ENCODE measurements at regions not wholly inside any gene's neighbourhood (a gene's known extent, or its start where the extent isn't known, plus 50 kb on each side); places are given as distances from the start of the nearest gene placed in this dataset.

DNA sequence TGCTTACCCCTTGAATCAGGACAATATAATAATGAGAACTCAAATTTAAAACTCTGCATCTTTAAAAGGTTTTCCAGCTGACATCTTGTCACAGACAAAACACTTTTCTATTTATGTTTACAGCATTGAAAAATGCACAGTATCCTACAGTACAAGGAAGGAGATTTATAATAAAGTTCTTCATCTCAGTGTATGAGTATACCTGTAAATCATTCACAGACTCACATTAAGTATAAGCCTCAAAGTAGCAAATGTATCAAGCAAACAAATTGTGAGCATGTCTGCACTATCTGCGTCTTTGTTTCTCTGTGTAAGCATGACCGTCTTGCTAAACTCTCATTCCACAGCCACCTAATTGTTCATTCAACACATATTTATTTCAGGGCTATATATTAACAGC, 52.8 kb downstream of the PPP1R2C start:
- DNase-seq: no peak

DNA sequence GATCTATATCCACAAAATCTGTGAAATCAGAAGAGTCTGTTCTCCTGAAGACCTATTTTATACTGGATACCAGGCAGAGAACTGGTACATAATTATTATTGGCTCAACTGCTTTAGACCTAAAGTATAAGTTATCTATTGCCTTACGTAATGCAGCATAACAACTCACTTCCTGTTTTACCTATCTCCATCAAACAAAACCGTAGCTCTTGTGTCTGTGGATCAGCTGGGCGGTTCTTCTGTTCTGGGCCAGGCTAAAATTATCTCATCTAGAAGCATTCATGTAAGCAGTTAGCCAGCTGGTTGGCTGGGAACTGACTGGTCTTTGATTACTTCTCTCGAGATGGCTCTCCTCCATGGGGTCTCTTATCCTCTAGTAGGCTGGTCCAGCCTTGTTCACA, 57.8 kb downstream of the PPP1R2C start:
- no peak for DNase-seq

DNA sequence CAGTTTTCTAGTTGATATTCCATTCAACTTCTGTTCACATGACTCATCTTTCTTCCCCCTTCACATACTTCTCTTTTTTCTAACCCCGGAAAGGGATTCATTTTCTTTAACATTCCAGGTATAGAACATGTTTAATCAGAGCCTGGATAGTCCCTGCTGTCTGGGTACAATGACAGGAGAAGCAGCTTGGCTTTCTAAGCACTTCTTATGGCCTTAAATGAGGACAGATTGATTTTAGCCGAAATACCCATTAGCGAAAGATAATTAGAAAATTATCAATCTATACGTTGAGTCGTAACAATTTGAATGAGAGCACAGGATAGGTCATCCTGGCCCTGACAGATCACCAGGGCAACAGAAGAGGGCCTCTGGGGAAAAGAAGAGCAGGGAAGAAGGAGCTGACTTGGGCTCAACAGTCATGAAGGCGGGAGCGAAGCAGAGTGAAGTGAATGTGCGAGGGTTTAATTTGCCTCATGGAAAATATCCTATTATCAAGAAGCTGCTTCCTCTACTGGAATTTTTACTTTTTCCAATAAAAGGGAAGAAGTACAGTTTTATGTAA, 62.2 kb downstream of the PPP1R2C start:
- DNase-seq: no peak

DNA sequence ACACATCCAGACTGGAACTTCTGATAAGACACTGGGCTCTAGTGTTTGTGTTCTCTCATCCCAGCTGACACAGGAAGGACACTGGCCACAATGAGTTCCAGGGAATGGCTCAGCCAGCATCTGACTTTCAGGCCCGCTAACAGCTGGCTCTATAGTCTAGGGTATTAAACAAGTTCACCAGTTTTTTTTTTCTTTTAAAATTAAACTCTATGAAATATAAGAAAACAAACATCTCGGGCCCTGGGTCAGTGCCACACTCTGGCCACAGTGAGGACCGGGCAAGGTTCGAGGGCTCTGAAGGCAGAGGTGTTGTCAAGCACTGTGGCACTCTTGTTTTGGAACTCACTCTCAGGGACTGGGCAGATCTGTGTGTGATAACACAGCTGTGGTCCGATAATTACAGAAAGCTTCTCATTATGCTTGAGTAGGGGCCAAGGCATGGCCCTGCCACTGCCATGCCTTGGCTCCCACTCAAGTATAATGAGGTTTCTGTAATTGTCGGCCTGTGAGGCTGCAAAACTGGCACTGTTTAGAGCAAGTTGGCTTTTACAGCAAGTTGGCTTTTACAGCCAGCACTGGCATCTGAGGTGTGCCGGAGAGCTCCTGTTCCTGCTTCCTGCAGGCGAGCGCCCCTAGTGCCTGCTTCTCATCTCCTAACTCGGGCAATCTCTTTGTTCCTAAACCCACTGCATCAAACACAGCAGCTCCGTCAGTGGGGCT, 62.8 kb downstream of the PPP1R2C start:
- peak; percentile 27 for DNase-seq

DNA sequence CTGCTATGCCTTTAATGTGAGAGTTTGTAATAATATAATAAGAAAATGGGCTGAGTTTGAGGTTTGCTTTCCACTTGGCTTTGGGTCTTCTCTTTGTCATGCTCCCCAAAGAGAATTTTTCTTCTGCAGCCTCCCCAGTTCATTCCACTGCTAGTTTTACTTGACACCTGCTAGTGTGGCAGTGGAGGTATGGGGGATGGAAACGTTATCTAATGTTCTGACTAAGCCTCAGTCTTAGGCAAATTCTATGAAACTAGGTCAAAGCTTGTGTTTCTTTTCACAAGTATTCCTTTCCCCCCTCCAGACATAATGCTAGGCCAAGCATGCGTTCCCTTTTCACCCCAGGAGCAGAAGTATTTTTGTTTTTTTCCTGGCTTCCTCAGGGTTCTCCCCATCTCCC, 67.5 kb downstream of the PPP1R2C start:
- no peak for DNase-seq

DNA sequence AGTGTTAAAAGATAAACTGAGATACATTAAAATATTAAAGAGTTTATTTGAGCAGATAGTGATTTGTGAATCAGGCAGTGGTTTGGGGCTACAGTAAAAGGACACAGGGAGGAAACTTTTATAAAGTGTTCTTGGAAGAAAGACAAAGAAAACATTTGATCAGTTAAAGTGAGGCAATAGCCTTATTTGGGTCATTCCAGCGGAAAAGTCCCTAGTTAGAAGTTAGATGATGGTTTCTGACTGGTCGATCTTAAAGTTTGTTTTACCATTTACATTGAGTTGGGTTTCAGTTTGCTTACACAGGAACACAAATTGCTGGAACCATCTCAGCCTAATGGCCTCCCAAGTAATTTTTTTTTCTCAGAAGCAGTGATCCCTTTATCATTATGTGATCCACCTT, 69.7 kb downstream of the PPP1R2C start:
- DNase-seq: no peak

DNA sequence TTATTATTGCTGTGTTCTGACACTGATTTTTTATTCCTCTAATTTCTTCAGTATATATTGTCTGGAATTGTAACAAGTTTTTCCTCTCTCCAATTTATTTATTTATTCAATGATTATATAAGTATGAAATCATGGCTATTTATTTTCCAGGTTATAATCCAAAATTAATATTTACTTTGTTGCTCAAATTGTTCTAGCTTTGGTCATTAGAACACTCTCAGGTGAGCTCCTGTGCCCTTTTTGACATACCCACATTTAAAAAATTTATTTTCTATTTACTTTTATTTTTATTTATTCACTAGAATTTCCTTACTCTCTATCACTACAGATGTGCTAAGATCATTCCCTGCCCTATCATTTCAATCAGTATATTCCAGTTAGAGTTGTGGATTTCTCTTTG, 70.2 kb downstream of the PPP1R2C start:
- DNase-seq: no peak

DNA sequence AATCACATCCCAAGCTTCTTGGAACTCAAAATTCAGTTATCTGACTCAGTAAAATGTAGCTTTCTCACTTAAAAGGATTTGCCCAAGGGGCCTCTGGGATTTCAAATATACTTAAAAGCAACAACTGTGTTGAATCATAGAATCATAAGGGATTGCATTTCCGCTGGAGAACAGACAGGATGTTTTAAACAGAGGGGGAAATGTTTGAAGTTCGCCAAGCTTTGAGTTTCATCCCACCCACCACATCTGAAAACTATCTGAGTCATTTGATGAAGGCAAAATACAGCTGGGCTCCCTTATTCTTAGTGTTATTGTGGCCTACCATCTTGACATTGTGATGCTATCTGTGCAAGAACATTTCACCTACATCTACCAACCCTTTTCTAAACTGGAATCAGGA, 73.5 kb downstream of the PPP1R2C start:
- DNase-seq: no peak

DNA sequence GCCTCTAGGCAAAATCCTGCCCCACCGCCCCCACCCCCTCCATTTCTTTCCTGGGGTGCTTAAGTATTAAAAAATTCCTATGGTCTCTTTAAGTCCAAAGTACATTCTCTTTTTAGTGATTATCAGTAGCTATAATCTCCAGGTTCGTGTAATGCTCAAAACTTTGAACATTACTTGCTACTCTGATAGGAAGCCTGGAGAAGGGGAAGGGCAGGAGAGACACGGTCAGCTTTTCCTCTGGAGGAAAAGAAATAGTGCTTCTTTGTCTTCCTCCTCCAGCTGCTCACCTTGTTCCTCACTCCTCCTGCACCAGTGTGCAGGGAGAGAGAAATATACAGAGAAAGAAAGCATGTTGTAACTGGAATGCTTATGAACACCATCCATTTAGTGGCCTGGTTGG, 80.4 kb downstream of the PPP1R2C start:
- DNase-seq: no peak

DNA sequence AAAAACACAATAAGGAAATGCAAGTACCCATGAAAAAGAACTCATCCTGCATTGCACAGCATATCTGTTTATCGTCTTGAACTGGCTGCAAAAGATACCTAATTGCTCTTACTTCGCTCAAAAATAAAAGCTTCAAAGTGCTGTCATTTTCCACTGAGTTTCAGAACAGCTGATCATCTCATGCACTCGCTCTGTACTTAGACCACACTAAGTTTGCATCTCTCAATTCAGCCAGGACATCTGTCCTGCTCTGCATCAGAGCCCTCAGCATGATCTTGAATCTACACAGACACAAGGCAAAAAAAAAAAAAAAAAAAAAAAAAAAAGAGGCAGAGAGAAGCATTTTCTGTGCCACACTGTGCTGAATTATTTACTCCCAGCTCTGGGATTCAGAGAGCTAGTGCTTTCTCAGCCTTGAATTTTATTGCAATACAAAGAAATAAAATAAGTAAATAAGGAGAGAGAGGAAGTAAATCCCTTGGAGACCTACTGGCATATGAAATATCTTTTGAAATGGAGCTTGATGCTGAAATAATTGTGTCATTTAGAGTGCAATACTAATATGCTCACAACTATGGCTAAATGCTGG, 81.3 kb downstream of the PPP1R2C start:
- no peak for DNase-seq

DNA sequence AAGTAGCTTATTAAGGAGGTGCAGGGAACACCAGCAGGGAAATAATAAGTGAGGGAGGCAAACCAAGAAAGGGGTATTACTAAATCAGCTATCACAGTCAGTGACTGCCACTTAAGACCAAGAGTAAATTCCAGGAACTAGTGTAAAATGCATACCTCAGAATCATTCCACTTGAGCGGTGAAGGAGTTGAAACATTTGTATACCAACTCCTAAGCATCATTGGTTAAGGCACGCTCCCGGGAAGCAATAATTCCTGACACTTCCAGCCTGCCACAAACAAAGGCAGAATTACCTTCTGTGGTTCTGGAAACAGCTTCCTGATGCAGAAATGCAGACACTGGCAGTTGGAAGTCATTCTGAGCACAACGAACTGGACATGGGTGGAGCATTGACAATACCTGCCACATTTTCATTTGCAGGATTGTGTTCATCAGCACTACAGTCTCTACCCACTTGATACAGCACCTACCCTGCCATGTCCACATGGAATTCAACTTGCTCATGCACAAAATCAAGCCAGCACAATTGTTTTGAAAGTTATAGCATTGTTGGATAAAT, 82.1 kb downstream of the PPP1R2C start:
- no peak for DNase-seq

DNA sequence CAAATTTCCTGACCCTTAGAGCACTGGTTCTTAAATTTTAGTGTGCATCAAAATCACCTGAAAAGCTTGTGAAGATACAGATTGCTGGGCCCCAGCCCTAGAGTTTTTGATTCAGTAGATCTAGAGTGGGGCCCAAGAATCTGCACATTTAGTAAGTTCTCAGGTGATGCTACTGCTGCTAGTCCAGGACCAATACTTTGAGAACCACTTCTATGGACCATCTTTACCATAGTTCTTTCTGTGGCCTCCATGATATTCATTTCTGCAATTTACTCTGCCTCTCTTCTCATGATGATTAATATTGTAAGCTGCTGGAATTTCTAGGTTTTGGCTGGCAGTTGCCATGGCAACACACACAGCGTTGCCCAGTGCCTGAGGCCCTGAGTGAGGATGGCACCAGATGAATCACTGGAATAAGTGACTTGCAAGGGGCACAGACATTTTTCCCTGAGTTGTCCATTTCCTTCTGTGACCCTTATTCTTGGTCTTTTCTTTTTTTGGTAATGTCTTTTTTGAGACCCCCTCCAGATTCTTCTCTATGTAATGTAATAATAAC, 83.6 kb downstream of the PPP1R2C start:
- DNase-seq: no peak

DNA sequence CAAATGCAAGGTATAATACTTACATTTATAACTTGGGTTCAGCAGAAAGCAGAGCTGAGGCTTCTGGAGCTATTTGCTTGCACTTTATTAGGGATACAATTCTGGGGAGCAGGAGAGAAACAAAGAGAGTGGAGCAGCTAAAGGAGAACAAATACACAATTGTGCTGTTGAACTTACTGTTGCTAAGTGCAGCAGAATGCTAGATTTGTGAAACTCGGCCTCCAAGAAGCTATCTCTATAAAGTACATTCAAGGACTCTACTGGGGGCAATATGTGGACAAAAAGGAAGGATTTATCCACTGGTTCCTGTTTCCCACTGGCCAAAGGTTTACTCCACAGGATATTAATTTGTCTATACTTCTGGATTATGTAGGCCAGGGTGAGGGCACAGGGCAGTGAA, 86.8 kb downstream of the PPP1R2C start:
- no peak for DNase-seq

DNA sequence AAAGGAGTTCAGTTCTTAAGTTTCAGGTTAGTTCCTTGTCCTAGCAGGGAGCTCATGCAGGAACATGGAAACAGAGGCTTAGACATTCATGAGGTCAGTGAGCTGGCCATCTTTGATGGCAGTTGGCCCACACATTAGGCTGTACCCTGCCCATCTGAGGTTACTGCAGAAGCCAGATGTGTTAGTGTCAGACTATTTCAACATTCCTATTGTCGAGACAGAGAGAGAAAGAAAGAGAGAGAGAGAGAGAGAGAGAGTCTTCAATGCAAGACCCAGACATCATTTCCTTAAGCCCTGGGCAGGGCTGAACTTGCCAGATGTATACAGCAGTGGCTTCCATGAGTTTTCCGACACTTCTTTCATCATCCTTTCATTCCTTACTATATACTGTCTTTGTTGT, 91.3 kb downstream of the PPP1R2C start:
- DNase-seq: no peak

DNA sequence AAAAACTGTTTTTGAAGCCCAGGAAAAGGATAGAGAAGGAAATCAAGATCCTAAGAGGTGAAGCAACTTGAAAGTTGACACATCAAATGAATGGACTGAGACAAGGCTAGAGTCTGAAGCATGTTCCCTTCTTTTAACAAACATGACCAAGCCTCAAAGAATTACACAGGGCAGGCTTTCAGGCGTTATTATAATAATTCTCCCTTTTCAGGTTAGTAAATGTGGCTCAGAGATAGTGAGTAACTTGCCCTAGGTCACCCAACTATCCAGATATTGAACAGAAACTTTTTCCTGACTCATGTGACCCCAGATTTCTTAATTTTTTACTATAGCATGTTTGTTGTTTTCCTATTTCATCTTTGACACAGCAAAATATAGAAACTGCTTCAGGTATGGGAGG, 91.7 kb downstream of the PPP1R2C start:
- DNase-seq: no peak

DNA sequence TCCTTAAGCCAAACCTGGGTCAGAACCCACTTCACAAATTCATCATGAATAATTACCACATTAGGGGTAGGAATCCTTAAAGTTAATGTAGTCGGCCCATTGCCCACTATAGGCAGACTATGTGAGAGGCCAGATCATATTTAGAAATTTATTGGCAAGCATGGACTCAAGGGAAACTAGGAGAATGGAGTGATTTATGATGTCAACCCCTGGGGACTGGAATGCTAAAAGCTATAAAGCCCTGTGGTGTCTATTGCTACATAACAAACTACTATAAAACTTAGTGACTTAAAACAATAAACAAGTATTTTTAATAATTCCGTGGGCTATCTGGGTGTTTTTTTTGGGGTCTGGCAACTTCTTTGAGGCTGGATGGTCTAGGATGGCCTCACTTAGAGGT, 93.9 kb downstream of the PPP1R2C start:
- DNase-seq: no peak

DNA sequence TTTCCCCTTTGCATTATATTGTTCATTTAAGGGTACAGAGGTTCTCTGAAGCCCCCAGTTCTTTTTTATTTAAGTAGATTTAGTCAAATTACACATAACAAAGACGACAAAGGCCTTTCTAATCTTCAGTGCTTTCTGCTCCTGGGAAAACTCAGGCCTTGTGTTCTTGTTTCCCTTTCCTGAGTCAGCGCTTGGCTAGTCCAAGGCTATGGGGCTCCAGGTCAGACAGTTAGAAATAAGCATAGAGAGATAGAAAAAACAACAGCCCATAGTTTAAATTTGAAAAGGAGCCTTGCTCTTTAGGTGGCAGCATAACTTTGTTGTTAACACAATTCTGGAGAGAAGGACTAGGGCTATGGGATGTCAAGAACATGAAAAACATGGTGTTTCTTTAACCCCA, 97.3 kb downstream of the PPP1R2C start:
- DNase-seq: no peak

DNA sequence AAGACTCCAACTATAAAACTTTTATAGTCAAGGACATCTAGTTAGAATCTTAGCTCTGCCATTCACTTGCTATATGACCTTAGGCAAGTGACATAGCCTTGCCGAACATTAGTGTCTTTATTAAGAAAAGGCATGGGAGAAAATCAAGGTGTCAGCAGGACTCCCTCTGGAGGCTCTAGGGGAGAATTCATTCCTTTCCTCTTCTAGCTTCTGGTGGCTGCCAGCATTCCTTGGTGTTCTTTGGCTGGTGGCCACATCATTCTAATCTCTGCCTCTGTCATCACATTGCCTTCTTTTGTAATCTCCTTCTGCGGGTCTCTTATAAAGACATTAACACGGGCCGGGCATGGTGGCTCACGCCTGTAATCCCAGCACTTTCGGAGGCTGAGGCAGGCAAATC, 99.8 kb downstream of the PPP1R2C start:
- no peak for DNase-seq

DNA sequence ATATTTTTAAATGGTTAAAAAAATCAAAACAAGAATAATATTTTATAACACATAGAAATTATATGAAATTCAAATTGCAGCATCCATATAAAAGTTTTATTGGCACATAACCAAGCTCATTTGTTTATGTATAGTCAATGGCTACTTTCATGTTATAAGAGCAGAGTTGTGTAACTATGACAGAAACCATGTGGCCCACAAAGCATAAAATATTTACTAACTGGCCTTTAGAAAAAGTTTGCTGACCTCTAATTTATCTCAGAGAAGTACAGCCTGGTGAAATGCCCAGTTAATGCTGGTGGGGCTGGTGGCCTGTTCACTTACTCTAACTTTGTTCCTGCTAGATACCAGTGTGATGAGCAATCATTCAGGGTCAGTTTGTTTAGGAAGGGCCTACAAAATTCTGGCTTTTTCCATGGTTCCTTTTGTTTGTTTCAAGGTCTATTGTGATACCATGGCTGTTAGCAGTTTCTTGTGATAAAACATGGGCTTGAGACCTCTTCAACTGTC, 104.6 kb downstream of the PPP1R2C start:
- DNase-seq: no peak

DNA sequence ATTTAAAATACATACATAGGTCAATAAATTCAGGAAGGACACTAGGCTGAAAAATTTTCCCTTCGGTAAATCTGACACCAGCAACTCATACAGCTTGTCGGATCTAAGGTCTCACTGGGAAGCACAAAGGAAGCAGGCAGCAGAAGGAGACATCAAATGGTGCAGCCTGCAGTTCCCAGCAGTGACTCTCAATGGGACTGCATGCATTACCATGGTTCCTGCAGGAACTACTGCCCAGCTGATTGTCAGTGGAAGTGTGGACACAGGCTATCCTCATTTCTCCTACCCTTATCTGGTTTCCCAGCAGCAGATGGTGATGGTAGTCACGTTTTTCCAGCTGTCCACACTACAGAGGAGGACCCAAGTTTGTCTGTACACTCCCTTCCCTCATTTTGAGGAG, 113.3 kb downstream of the PPP1R2C start:
- DNase-seq: no peak

DNA sequence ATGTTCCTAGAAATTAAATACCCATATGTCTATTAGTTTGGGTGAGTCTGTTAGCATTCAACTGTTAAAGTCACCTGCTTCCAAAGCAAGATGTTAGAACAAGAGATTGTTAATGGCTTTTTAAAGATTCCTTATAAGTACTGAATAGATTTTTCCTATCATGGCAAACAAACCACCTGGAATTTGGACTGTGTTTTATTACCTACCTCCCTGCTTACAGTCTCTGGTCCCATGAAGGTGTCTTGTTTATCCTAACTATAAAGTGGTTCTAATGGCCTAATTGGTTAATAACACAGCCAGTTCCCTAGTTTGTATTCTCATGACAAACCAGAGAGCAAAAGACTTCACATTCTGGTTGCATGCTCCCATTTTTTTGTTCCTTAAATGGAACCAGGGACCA, 149.5 kb downstream of the PPP1R2C start:
- no peak for DNase-seq

DNA sequence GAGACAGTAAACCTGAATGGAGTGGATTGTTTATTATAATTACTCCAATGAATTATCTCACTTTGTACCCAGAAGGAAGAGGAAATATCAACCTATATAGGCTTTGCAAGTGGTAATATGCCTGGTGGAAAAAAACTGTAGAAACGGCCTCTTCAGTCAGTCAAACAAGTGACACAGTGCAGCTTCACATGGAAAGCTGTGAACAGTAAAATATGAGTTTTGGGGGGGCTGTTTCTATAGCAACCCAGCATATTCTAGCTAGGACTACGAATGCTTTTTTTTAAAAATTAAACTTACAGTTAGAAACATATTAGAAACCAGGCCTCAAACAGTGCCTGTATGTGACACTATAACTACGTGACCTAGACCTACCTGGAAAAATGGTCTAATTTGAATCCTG, 150.1 kb downstream of the PPP1R2C start:
- DNase-seq: no peak

DNA sequence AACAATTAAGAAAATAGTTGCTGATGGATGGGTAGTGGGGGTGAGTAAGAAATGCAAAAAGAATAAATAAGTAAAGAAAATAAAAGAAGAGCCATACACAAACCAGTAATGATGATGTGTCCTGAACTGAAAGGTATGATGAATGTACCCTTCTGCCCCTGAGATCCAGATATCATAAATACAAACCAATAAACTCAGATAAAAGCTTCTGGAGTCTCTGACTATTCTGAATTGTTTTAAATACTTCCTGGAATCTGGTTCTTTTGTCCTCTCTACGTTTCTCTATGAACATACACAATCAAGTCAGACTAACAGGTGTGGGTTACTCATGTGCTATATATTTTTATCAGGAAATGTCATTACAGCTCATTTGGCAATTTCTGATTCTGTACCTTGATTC, 153.4 kb downstream of the PPP1R2C start:
- DNase-seq: no peak

DNA sequence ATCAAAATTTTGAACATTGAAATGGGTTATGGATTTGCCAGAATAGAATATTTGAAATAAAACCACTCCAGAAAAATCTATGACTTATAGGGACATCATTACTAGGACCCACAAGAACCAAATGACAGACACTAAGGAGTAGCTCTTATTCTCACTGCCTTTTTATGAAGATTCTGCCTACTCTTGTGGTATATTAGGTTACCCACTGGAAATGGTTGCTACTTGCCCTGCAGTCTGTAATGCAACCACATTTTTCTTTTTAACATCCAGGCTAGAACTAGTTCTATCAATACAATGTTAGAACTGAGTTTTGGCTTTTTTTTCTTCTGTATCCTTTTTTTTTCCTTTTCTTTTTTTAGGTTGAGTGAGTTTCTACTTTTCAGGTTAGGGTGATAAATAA, 158.9 kb downstream of the PPP1R2C start:
- no peak for DNase-seq

Data from NCI-H2171 (cell line).